Fibroblast of mammary gland (primary cell): ENCODE measurements at regions not wholly inside any gene's neighbourhood (a gene's known extent, or its start where the extent isn't known, plus 50 kb on each side); places are given as distances from the start of the nearest gene placed in this dataset.
A peak's percentile ranks its signal among the peaks of the same experiment; 100 is the strongest.
"Not testable (repeated sequence)": the region's sequence is repeated elsewhere in the genome, so short reads cannot be mapped to it uniquely, and the experiment has no call there.

Experiments
- DNase-seq: peaks from one replicate; pipeline ENCODE4 v3.0.0-alpha.2; 2010; ENCODE audit warnings: low read depth
- H3K4me3 ChIP-seq: 2 replicates; pipeline ENCODE4 v1.5.1; 2011; ENCODE audit warnings: low read depth, mild to moderate bottlenecking, low read length, moderate library complexity; ENCODE audit not compliant: control insufficient read depth
- CTCF ChIP-seq: conservative IDR thresholded peaks from 2 replicates; pipeline ENCODE4 v1.5.1; 2011; ENCODE audit warnings: low read depth, low read length, inconsistent platforms; ENCODE audit not compliant: control insufficient read depth, insufficient read depth

GRCh38 chr2:147428120-147428747, 416.6 kb upstream of the ACVR2A start:
- H3K4me3 ChIP-seq, result no peak overlapping the region
- DNase-seq, result no peak
- no peak for TF ChIP-seq CTCF

DNA sequence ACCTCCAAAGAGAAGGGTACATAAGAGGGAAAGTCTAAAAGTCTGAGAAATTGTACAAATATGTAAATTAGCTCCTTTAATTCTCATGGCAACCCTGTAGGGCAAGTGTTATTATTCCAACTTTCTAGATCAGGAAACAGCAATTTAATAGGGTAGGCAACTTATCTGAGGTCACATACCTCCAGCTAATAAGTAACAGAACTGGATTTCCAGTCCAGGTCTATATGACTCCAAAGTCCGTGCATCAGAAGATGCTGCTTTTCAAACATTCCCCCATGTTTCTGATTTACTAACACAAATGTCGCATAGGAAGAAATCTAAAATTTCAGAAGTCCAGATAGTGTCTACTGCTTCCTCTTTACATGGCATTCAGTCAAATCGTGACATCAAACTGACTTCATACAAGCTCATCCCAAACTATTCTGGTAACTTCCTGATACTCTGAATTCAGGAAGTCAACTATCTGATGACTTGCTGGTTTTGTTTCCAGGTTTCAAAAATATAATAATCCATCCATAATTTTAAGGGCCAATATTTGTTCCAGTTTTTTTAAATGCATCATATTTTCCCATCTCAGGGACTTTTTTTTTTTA, 419.3 kb upstream of the ACVR2A start:
- TF ChIP-seq CTCF, result no peak
- DNase-seq, result no peak
- no peak overlapping the region for H3K4me3 ChIP-seq

DNA sequence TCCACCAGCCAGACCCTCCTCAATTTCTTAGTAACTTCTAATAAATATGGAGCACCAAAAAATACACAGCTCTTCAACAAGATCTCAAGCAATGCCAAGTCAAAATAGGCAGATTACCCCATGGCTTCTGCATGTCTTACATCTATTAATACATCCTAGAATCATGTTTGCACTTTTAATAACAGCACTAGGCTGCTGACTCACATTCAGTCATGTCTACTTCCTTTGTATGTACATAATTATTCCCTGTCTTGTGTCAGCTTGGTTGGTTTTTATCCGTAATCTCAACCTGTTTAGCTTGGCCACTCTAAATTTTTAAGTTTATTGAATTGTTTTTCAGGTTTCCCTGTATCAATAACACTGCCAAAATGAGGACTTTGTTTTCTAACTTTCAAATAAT, 420.1 kb upstream of the ACVR2A start:
- TF ChIP-seq CTCF, result no peak
- H3K4me3 ChIP-seq, result no peak overlapping the region
- no peak for DNase-seq

DNA sequence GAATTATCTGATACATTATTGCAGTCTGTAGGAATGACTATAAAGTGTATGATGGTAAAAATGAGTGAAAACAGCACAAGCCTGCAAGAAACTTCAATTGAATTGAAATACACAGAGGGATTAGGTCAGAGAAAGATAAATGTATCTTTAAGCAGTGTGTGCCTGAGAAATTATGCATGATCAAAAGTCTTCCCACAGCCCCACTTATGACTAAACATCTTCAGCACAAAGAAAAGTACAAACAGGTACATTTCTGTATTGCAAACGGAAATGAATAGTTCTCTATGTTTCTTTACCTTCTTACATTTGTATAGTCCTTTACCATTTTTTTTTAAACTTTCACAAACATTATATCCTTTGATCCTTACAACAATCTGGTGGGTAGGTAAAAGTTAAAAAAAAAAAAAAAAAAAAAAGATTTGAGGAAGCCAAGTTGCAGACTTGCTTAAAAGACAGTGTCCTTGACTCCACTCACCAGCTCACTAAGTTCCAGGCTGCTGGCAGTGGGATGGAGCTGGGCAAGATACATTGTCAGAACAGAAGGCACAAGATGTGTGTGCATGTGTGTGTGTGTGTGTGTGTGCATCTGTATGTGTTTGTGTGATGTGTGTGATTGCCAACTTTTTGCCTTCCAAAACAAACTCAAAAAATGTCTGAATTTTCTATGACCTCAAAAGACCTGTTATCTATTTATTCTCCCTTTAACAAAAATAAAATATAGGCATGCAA, 423.7 kb upstream of the ACVR2A start:
- TF ChIP-seq CTCF, result no peak
- H3K4me3 ChIP-seq, result no peak overlapping the region
- DNase-seq, result no peak

- DNase-seq, result no peak
- no peak for TF ChIP-seq CTCF
- H3K4me3 ChIP-seq, result no peak overlapping the region
These were observed 424.3 kb upstream of the ACVR2A start for GRCh38 chr2:147420517-147420916.

GRCh38 chr2:147416099-147416498, 428.7 kb upstream of the ACVR2A start:
- peak; percentile 3 for DNase-seq
- no peak overlapping the region for H3K4me3 ChIP-seq
- TF ChIP-seq CTCF, result no peak

DNA sequence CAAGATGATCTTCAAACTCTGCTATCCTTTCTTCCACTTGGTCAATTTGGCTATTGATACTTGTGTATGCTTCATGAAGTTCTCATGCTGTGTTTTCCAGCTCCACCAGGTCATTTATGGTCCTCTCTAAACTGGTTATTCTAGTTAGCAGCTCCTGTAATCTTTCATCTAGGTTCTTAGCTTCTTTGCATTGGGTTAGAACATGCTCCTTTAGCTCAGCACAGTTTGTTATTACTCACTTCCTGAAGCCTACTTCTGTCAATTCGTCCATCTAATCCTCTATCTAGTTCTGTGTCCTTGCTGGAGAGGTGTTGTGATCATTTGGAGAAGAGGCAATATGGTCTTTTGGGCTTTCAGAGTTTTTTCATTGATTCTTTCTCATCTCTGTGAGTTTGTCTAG, 430.2 kb upstream of the ACVR2A start:
- H3K4me3 ChIP-seq, DNase-seq: not testable (repeated sequence)
